Esophagus muscularis mucosa (tissue), 3 donors: ENCODE measurements at regions not wholly inside any gene's neighbourhood (a gene's known extent, or its start where the extent isn't known, plus 50 kb on each side); places are given as distances from the start of the nearest gene placed in this dataset.

Source experiments
- EP300 ChIP-seq: sonication (generic); formaldehyde crosslinking; IDR thresholded peaks from one replicate; pipeline ENCODE4 v1.6.1; 2017; ENCODE audit warnings: antibody characterized with exemption
- TF ChIP-seq, protein P1 (sequence below), 3 experiments: fragments of 200-600 bp in 2 of 3; fragments of 450-650 bp in 1 of 3; sonication (generic) in 2 of 3; IDR thresholded peaks; one replicate each; pipeline ENCODE4 v1.5.1; 2017 to 2019; ENCODE audit warnings: antibody characterized with exemption in 3 of 3, mild to moderate bottlenecking in 2 of 3, moderate library complexity in 1 of 3

DNA sequence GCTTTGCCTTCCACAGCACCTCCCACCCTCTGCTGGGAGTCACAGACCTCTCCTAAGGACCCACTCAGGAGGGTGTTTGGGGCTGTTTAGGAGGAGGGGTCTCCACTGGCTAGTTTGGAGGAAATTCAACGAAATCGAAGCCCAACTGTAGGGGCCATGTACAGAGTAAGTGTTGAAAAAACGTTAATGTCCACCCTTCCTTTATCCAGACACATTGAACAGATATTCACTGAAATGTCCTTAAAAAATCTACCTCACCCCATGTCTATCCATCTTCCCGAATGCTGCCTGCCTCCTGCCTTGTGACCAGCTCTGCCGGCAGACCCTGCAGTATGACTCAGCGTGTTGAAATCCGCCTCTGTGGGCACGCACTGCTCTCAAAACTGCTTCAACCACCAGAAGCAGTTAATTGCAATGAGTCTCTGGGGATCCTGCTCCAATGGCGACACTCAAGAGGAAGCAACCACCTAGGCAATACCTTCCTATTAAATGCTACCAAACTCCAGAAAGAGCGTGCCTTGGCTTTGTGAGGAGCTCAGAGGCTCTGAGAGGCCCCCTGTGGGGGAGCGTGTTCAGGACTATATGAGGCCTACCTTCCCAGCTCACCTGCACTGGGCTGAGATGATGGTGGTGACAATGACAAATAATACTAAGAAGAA is 61.4 kb upstream of the RTN4 start:
- TF ChIP-seq, protein P1, sequence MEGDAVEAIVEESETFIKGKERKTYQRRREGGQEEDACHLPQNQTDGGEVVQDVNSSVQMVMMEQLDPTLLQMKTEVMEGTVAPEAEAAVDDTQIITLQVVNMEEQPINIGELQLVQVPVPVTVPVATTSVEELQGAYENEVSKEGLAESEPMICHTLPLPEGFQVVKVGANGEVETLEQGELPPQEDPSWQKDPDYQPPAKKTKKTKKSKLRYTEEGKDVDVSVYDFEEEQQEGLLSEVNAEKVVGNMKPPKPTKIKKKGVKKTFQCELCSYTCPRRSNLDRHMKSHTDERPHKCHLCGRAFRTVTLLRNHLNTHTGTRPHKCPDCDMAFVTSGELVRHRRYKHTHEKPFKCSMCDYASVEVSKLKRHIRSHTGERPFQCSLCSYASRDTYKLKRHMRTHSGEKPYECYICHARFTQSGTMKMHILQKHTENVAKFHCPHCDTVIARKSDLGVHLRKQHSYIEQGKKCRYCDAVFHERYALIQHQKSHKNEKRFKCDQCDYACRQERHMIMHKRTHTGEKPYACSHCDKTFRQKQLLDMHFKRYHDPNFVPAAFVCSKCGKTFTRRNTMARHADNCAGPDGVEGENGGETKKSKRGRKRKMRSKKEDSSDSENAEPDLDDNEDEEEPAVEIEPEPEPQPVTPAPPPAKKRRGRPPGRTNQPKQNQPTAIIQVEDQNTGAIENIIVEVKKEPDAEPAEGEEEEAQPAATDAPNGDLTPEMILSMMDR (IDR thresholded peaks at IDR 0.05), result no peak
- no peak for TF ChIP-seq EP300
